Vagina (tissue), 2 donors: ENCODE measurements at regions not wholly inside any gene's neighbourhood (a gene's known extent, or its start where the extent isn't known, plus 50 kb on each side); places are given as distances from the start of the nearest gene placed in this dataset.
"Not testable (repeated sequence)": the region's sequence is repeated elsewhere in the genome, so short reads cannot be mapped to it uniquely, and the experiment has no call there.

Experiments
- DNase-seq, 2 donors: peaks; one replicate each; pipeline ENCODE4 v3.0.0-alpha.2; 2017; ENCODE audit errors: extremely low spot score in 2 of 2
- H3K27ac ChIP-seq: fragments of 200-600 bp; sonication (generic); one replicate; pipeline ENCODE4 v1.5.1; 2019
- H3K27me3 ChIP-seq: fragments of 200-600 bp; sonication (generic); one replicate; pipeline ENCODE4 v1.5.1; 2019
- H3K36me3 ChIP-seq, 2 donors: fragments of 200-600 bp; sonication (generic); one replicate each; pipeline ENCODE4 v1.5.1; 2017 to 2019
- H3K4me1 ChIP-seq: fragments of 200-600 bp; sonication (generic); one replicate; pipeline ENCODE4 v1.5.1; 2019
- H3K4me3 ChIP-seq, 2 donors: fragments of 200-600 bp; sonication (generic); 1 replicate in 1 of 2; 2 replicates in 1 of 2; pipeline ENCODE4 v1.5.1; 2016 to 2019
- H3K9me3 ChIP-seq: fragments of 200-600 bp; sonication (generic); one replicate; pipeline ENCODE4 v1.5.1; 2019
- POLR2A ChIP-seq, 2 donors: fragments of 450-650 bp; IDR thresholded peaks; one replicate each; pipeline ENCODE4 v1.6.1; 2017; ENCODE audit warnings: antibody characterized with exemption in 2 of 2, mild to moderate bottlenecking in 2 of 2, moderate library complexity in 2 of 2
- POLR2AphosphoS5 ChIP-seq, 2 donors: sonication (generic); formaldehyde crosslinking; IDR thresholded peaks; one replicate each; pipeline ENCODE4 v1.9.0; 2017; ENCODE audit warnings: antibody characterized with exemption in 2 of 2, mild to moderate bottlenecking in 2 of 2, low read depth in 1 of 2; ENCODE audit not compliant: insufficient read depth in 1 of 2
- intact Hi-C: fragments of 100-400 bp; cut with DNase I; formaldehyde crosslinking; loops from one replicate; pipeline ENCODE4 v1.15.1; 2023
- TF ChIP-seq, protein P1 (sequence below), 3 experiments: fragments of 450-650 bp in 2 of 3; fragments of 200-600 bp in 1 of 3; sonication (generic) in 1 of 3; IDR thresholded peaks; one replicate each; pipeline ENCODE4 v1.5.1; 2017 to 2019; ENCODE audit warnings: antibody characterized with exemption in 3 of 3, mild to moderate bottlenecking in 2 of 3, moderate library complexity in 2 of 3

DNA sequence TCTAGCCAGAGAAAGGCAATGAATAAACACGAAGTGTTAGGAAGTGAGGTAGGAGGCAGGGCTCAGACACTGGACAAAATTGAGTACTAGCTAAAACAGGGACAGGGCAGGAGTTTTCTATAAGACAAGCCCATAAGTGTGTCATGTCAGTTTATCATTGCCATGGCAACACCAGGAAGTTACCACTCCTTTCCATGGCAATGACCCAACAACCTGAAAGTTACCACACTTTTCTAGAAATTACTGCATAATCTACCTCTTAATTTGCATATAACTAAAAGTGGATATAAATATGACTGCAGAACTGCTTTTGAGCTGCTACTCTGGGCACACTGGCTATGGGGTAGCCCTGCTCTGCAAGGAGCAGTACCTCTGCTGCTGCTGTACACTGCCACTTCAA is 442.5 kb upstream of the COX7C start:
- TF ChIP-seq POLR2AphosphoS5 (IDR thresholded peaks at IDR 0.05; ENCODE audit: insufficient read depth in 1 of 2, low read depth in 1 of 2): no peak
- TF ChIP-seq POLR2A (IDR thresholded peaks at IDR 0.05): no peak
- TF ChIP-seq, protein P1, sequence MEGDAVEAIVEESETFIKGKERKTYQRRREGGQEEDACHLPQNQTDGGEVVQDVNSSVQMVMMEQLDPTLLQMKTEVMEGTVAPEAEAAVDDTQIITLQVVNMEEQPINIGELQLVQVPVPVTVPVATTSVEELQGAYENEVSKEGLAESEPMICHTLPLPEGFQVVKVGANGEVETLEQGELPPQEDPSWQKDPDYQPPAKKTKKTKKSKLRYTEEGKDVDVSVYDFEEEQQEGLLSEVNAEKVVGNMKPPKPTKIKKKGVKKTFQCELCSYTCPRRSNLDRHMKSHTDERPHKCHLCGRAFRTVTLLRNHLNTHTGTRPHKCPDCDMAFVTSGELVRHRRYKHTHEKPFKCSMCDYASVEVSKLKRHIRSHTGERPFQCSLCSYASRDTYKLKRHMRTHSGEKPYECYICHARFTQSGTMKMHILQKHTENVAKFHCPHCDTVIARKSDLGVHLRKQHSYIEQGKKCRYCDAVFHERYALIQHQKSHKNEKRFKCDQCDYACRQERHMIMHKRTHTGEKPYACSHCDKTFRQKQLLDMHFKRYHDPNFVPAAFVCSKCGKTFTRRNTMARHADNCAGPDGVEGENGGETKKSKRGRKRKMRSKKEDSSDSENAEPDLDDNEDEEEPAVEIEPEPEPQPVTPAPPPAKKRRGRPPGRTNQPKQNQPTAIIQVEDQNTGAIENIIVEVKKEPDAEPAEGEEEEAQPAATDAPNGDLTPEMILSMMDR (IDR thresholded peaks at IDR 0.05): no peak
- no peaks in the 10 kb centered on the region for H3K36me3 ChIP-seq
- H3K4me1 ChIP-seq: no peaks in the 10 kb centered on the region
- H3K9me3 ChIP-seq: no peaks in the 10 kb centered on the region
- no peak overlapping the region for H3K27ac ChIP-seq
- intact Hi-C loops: no loop called here
- no peak overlapping the region for H3K4me3 ChIP-seq
- H3K27me3 ChIP-seq: no peaks in the 10 kb centered on the region
- no peak for DNase-seq

DNA sequence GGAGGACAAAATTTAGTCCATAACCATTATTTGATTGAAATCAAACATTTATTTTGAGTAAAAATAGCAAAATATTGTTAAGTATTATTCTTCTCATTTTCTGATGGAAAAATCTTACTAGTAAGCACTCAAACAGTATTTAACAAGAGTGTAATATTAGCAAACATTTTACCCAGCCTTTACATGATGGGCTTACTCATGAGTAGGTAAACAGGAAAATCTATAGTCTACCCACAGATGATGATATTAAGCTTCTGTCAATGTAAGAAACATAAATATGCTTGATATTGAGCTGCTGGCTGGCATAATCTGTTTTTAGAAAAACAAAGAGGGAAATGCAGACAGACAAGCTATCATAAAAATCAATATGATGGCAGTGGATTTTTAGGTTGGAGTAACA is 418.5 kb upstream of the COX7C start:
- no peaks in the 10 kb centered on the region for H3K27me3 ChIP-seq
- no peak overlapping the region for H3K4me3 ChIP-seq
- no peaks in the 10 kb centered on the region for H3K9me3 ChIP-seq
- no peaks in the 10 kb centered on the region for H3K4me1 ChIP-seq
- no peak for DNase-seq
- H3K36me3 ChIP-seq: no peaks in the 10 kb centered on the region
- TF ChIP-seq POLR2A (IDR thresholded peaks at IDR 0.05): no peak
- H3K27ac ChIP-seq: no peak overlapping the region
- intact Hi-C loops: no loop called here

DNA sequence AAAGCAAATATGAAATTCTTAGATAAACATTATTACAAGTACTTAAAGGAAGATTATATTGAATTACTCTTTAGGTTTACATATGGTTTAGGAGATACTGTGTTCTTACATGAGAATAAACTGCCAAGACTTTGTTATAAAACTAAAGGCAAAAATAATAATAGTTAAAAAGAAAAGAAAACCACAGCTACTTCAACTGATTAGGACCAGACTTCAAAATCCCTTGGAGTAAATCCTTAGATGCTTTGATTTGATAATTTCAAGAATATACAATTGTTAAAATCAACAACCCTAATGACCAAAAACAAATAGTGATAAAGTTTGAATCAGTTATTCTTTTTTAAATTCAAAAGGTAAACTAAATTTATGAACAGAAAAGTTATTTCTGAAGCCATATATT is 389.6 kb upstream of the COX7C start:
- DNase-seq: no peak
- no peaks in the 10 kb centered on the region for H3K27me3 ChIP-seq
- intact Hi-C loops: no loop called here
- no peak overlapping the region for H3K4me3 ChIP-seq
- no peak for TF ChIP-seq POLR2AphosphoS5 (IDR thresholded peaks at IDR 0.05; ENCODE audit: insufficient read depth in 1 of 2, low read depth in 1 of 2)
- no peak for TF ChIP-seq POLR2A (IDR thresholded peaks at IDR 0.05)
- TF ChIP-seq, protein P1 (IDR thresholded peaks at IDR 0.05): no peak
- no peaks in the 10 kb centered on the region for H3K4me1 ChIP-seq
- no peaks in the 10 kb centered on the region for H3K9me3 ChIP-seq
- H3K36me3 ChIP-seq: no peaks in the 10 kb centered on the region
- H3K27ac ChIP-seq: no peak overlapping the region

DNA sequence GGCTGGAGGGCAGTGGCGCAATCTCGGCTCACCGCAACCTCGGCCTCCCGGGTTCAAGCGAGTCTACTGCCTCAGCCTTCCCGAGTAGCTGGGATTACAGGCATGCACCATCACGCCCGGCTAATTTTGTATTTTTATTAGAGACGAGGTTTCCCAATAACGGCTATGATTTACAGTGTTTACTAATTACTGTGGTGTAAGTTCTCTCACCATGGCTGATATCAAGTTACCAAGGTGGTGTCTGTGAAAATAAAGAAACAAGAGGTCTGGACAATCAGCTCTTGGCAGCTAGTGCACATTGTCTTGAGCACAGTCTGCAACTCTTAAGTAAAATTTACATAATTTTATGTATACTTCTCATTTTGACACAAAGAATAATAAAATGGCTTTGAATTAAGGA is 385.5 kb upstream of the COX7C start:
- Histone ChIP-seq H3K27ac (no peak overlapping the region), H3K36me3 (no peaks in the 10 kb centered on the region), H3K27me3 (no peaks in the 10 kb centered on the region), H3K4me1 (no peaks in the 10 kb centered on the region), H3K4me3 (no peak overlapping the region), H3K9me3 (no peaks in the 10 kb centered on the region)
- intact Hi-C loops: no loop called here
- TF ChIP-seq, protein P1 (IDR thresholded peaks at IDR 0.05): no peak
- TF ChIP-seq POLR2A (IDR thresholded peaks at IDR 0.05): no peak
- no peak for TF ChIP-seq POLR2AphosphoS5 (IDR thresholded peaks at IDR 0.05; ENCODE audit: insufficient read depth in 1 of 2, low read depth in 1 of 2)
- DNase-seq: no peak

DNA sequence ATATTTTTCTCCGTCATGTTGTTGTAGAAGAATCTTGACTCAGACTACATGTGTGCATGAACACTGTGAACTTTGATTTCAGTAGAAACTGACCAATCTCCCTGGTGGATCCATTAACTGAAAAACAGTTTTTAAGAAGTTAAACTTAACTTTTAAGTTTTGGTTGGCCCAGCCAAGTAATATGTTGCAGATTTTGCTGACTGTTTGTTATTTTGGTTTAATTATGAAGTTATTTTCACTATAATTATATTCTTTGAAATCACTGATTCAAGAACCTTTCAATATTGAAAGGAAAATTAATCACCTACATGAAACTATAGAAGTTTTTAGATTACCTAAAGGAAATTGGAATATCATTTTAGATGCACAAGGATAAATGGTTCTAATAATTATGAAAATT is 373.6 kb upstream of the COX7C start:
- no peaks in the 10 kb centered on the region for H3K9me3 ChIP-seq
- H3K4me3 ChIP-seq: no peak overlapping the region
- H3K4me1 ChIP-seq: no peaks in the 10 kb centered on the region
- H3K27ac ChIP-seq: no peak overlapping the region
- H3K36me3 ChIP-seq: no peaks in the 10 kb centered on the region
- no peak for TF ChIP-seq POLR2AphosphoS5 (IDR thresholded peaks at IDR 0.05; ENCODE audit: insufficient read depth in 1 of 2, low read depth in 1 of 2)
- no peak for TF ChIP-seq POLR2A (IDR thresholded peaks at IDR 0.05)
- TF ChIP-seq, protein P1 (IDR thresholded peaks at IDR 0.05): no peak
- H3K27me3 ChIP-seq: no peaks in the 10 kb centered on the region
- DNase-seq: no peak
- intact Hi-C loops: no loop called here

DNA sequence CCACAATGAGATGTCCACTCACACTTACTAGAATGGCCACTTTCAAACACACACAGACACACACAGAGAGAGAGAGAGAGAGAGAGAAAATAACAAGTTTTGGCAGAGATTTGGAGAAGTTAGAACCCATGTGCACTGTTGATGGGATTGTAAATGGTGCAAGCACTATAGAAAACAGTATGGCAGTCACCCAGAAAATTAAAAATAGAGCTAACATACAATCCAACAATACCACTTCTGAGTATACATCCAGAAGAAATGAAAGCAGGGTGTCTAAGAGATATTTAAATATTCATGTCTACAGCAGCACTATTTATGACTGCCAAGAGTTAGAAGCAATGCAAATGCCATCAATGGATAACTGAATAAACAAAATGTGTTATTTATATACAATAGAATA is 359.9 kb upstream of the COX7C start:
- intact Hi-C loops: no loop called here
- no peak for TF ChIP-seq POLR2A (IDR thresholded peaks at IDR 0.05)
- TF ChIP-seq POLR2AphosphoS5 (IDR thresholded peaks at IDR 0.05; ENCODE audit: insufficient read depth in 1 of 2, low read depth in 1 of 2): no peak
- TF ChIP-seq, protein P1 (IDR thresholded peaks at IDR 0.05): no peak
- DNase-seq: no peak

DNA sequence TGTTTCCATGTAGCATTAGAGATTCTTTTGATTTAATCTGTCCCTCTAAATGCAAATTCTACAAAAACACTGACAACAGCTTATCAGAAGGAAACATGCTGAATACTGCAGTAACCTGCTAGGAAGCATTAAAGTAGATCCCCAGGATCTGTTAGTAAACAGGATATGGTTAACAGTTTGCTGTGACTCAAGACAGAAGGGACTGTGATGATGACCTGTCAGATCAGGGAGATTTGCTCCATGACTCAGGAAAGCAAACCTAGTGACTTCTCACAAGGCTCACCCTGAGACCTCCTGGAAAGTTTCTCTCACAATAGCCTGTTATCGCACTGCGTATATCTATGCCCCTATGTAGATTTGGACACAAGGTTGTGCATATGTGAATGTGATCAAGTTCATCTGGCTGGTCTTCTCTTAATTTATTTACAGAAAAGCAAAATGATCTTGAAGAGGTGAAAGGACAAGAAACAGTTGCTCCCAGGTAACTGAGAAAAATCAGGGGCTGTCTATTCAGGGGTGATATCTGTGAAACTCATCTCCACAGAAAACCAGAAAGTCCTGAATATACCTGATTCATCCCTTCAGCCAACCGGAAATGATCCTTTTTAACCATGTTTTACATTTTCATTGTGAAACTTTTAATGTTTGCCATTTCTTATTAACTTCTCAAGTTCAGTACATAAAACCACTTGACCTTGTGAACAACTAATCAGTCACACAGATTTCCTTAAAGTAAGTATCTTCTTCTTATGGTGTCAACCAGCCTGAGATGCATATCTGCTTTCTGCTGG is 333.1 kb upstream of the COX7C start:
- H3K4me3 ChIP-seq, H3K27me3 ChIP-seq, intact Hi-C loops, H3K9me3 ChIP-seq, H3K36me3 ChIP-seq, H3K27ac ChIP-seq, DNase-seq, H3K4me1 ChIP-seq: not testable (repeated sequence)

More for the DNA sequence above, 359.9 kb upstream of the COX7C start:
- Histone ChIP-seq H3K27ac (no peak overlapping the region), H3K27me3 (no peaks in the 10 kb centered on the region), H3K9me3 (no peaks in the 10 kb centered on the region), H3K36me3 (no peaks in the 10 kb centered on the region), H3K4me1 (no peaks in the 10 kb centered on the region), H3K4me3 (no peak overlapping the region)

DNA sequence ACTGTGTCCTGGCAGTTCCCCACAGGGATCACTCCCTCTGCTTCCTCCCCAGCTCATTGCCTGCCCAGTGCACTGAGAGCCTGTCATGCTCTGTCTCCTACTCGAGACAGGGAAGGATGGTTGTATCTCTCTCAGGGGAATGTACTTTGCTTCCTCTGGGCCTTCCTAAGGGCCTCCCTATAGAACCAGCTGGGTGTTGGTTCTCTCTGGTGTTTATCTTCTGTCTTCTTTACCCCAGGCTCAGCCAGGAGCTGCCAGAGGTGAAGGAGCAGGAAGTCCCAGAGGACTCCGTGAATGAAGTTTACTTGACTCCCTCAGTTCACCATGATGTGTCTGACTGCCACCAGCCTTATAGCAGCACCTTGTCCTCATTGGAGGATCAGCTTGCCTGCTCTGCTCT is 330.3 kb upstream of the COX7C start:
- DNase-seq, H3K36me3 ChIP-seq, intact Hi-C loops, H3K27ac ChIP-seq, H3K4me3 ChIP-seq, H3K27me3 ChIP-seq, H3K4me1 ChIP-seq, H3K9me3 ChIP-seq: not testable (repeated sequence)
